CMK (cell line): ENCODE measurements at regions not wholly inside any gene's neighbourhood (a gene's known extent, or its start where the extent isn't known, plus 50 kb on each side); places are given as distances from the start of the nearest gene placed in this dataset.
"Not testable (repeated sequence)": the region's sequence is repeated elsewhere in the genome, so short reads cannot be mapped to it uniquely, and the experiment has no call there.

Experiments
- DNase-seq: peaks from one replicate; pipeline ENCODE4 v3.0.0-alpha.2; 2010; ENCODE audit warnings: low read depth

DNA sequence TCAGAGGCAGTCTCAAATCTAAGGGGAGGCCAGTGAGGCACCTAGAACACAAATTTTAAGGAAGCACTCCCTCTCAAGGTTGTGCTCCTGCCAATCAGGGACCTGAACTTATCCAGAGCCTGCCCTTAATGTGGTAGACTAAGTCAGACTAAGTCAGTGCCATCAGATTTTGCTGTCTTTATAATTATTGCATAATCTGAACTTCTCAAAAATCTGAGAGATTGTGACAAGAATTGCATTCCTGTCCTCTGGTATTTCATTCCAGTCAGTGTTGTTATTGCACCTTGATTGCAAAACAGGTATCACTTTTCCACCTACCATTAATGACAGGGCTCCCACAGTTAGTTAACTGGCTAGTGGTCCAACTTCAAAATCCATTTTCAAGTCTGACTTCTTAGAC lies 197.1 kb upstream of the HCN1 start:
- no peak for DNase-seq

- DNase-seq = not testable (repeated sequence)
These were observed 194.4 kb upstream of the HCN1 start for GRCh38 chr5:45890441-45891080.

- DNase-seq = no peak
These were observed 166.6 kb upstream of the HCN1 start for GRCh38 chr5:45862763-45863162.

GRCh38 chr5:45847877-45848276 lies 151.7 kb upstream of the HCN1 start:
- peak; percentile 9 for DNase-seq

DNA sequence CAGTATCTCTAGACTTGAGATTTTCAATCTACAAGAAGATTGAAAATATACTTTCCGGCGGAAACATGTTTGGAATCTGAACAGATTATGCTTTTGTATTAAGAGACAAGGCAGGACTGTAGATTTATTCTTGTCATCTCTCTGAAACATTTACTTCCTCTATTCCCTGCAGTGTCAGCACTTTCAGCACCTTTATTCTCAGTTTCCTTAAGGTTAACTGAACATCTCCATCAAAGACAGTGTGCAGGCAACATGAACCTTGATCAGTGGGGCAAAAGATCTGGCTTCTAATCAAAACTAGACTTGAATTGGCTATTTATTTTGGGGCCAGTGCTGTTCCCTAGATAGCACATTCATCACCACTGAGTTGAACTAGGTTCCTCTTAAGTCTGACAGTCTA lies 129.9 kb upstream of the HCN1 start:
- DNase-seq = no peak

DNA sequence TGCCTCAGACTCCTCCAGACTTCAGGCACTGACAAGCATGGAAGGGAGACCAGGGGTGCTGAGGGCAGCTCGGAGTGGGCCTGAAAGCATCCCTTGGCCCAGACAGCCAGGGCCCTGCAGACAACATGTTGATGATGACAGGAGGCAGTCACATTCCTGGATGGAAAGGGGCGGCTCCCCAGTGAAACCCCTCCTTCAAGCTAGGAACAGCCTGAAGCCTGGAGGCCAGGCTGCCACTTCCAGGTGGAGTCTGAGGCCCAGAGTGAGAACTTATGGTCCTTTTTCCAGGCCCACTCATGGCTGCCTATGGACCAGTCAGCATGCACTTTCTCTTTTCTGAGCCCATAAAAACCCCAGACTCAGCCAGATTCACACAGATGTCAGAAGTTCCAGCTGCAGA lies 104.2 kb upstream of the HCN1 start:
- DNase-seq = no peak

- no peak for DNase-seq
These were observed 103.2 kb upstream of the HCN1 start for GRCh38 chr5:45799388-45799787.

- DNase-seq = peak; percentile 33
These were observed 100.9 kb upstream of the HCN1 start for GRCh38 chr5:45796959-45797553.

DNA sequence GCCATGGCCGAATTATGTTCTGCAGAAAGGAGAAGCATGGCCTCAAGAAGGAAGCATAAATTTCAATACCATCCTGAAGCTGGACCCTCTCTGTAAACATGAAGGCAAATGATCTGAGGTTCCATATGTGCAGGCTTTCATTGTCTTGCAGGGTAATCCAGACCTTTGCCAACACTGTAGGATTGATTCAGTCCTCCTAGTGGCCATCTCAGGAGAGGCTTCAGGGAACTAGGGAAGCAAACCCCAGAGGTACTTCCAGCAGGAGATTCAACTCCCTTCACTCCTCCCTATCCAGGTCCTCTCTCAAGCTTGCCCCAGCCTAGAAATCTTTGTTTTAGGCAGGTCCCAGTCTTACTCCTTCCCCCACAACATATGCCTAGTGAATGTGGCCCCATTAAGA lies 99.3 kb upstream of the HCN1 start:
- no peak for DNase-seq

GRCh38 chr5:45793638-45794532 lies 97.7 kb upstream of the HCN1 start:
- DNase-seq = peak; percentile 50

DNA sequence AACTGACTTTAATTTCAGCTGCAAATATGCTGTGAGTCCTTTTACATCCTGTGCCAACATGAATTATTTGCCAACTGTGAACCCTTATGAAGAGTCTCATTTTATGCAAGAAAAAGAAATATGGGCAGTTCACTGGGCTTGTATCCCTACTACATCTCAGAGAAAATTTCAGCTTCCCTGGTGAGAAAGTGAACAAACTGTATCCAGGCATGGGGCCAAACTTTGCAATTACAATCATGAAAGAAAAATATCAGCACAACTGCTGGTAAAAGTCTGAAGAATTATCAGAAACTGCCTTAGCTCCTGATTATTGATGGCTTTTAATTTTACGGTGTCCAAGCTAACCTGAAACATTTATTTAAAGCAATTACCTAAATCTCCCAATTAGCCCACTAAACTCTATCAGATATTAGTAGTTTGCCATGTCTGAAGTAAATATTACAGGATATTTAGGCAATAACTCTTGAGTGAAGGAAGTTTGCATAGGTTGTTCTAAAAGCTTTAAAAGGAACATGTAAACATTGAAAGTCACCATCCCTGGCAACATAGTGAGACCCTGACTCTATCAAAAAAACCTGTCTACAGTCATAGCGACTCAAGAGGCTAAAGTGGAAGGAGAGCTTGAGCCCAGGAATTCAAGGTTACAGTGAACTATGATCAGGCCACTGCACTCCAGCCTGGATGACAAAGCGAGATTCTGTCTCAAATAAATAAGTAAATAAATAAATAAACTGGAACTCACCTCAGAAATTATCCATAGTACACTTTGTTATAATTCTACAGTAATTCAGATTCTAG lies 83.9 kb upstream of the HCN1 start:
- no peak for DNase-seq

DNA sequence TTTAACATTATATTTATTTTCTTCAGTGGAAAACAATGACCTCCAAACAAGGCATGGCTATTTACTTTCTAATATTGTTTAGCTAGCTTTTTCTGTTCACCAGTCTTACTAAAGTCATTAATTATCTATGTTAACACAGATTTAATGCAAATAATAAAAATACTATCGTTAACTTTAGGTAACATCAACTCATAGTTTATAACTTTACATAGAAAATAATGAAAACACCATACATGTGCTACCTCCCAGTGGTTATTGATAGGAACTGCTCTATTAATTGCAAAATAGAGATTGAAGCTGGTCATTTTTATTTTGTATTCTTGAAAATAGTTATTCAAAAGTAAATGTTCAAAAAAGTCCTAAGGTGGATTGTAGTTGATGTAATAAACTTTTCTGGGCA lies 78.3 kb upstream of the HCN1 start:
- DNase-seq = no peak

- DNase-seq = no peak
These were observed 76.2 kb upstream of the HCN1 start for GRCh38 chr5:45772402-45772801.

- DNase-seq = no peak
These were observed 69.4 kb upstream of the HCN1 start for GRCh38 chr5:45765561-45765960.

DNA sequence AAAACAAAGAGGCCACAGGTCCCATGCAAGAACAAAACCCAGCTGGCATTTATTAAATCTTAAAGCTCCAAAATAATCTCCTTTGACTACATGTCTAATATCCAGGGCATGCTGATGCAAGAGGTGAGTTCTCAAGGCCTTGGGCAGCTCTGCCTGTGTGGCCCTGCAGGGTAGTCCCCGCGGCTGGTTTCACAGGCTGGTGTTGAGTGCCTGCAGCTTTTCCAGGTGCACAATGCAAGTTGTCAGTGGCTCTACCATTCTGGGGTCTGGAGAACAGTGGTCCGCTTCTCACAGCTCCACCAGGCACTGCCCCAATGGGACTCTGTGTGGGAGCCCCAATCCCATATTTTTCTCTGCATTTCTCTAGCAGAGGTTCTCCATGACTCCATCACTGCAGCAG lies 54.4 kb upstream of the HCN1 start:
- DNase-seq = no peak

DNA sequence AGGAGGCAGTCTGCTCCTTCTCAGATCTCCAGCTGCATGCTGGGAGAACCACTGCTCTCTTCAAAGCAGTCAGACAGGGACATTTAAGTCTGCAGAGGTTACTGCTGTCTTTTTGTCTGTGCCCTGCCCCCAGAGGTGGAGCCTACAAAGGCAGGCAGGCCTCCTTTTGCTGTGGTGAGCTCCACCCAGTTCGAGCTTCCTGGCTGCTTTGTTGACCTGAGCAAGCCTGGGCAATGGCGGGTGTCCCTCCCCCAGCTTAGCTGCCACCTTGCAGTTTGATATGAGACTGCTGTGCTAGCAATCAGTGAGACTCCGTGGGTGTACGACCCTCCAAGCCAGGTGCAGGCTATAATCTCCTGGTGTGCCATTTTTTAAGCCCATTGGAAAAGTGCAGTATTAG lies 52.3 kb upstream of the HCN1 start:
- DNase-seq = not testable (repeated sequence)
